OCI-LY3 (cell line): ENCODE measurements at regions not wholly inside any gene's neighbourhood (a gene's known extent, or its start where the extent isn't known, plus 50 kb on each side); places are given as distances from the start of the nearest gene placed in this dataset.

Experiments used
- CTCF ChIP-seq: fragments of 200-600, 300-600 bp; sonication (generic); IDR thresholded peaks from 2 replicates; pipeline ENCODE4 v1.5.1; 2014; ENCODE audit warnings: antibody characterized with exemption, low read length, low read depth
- EZH2phosphoT487 ChIP-seq: fragments of 200-600 bp; shearing (Covaris generic); IDR thresholded peaks from 2 replicates; pipeline ENCODE4 v1.6.1; 2018; ENCODE audit warnings: antibody characterized with exemption, mixed run types, low read depth

GRCh38 chr7:124324262-124324661 lies 291.4 kb upstream of the TMEM229A start:
- TF ChIP-seq CTCF (no peak), EZH2phosphoT487 (no peak)
